Neural cell (in vitro differentiated cells): ENCODE measurements at regions not wholly inside any gene's neighbourhood (a gene's known extent, or its start where the extent isn't known, plus 50 kb on each side); places are given as distances from the start of the nearest gene placed in this dataset.

Source experiments
- H2AFZ ChIP-seq: fragments of 200-600, 300-800 bp; sonication (generic), shearing (Covaris generic); 2 replicates; pipeline ENCODE4 v1.6.0; 2014; ENCODE audit warnings: low read depth, mild to moderate bottlenecking, antibody characterized with exemption, low read length, moderate library complexity
- H3F3A ChIP-seq: fragments of 200-600 bp; shearing (Covaris generic); 2 replicates; pipeline ENCODE4 v1.6.1; 2016; ENCODE audit warnings: mild to moderate bottlenecking, moderate library complexity, mixed read lengths, antibody characterized with exemption, low read length; ENCODE audit not compliant: insufficient read depth, poor library complexity, severe bottlenecking
- H3K27ac ChIP-seq: fragments of 200-600, 300-800 bp; sonication (generic), shearing (Covaris generic); 2 replicates; pipeline ENCODE4 v1.5.1; 2014; ENCODE audit warnings: mild to moderate bottlenecking, low read length, moderate library complexity
- H3K27me3 ChIP-seq: fragments of 300-800, 200-600 bp; sonication (generic), shearing (Covaris generic); 2 replicates; pipeline ENCODE4 v1.6.0; 2014; ENCODE audit warnings: mild to moderate bottlenecking, low read depth, low read length, moderate library complexity; ENCODE audit not compliant: insufficient read depth
- H3K36me3 ChIP-seq: fragments of 300-800, 200-600 bp; sonication (generic), shearing (Covaris generic); 2 replicates; pipeline ENCODE4 v1.5.1; 2014; ENCODE audit warnings: mild to moderate bottlenecking, antibody characterized with exemption, low read length, moderate library complexity; ENCODE audit not compliant: insufficient read depth
- H3K4me2 ChIP-seq: fragments of 300-800, 200-600 bp; sonication (generic), shearing (Covaris generic); 2 replicates; pipeline ENCODE4 v1.6.0; 2014; ENCODE audit warnings: mild to moderate bottlenecking, low read length
- H3K4me3 ChIP-seq: fragments of 300-800, 200-600 bp; sonication (generic), shearing (Covaris generic); 2 replicates; pipeline ENCODE4 v1.5.1; 2014; ENCODE audit warnings: mild to moderate bottlenecking, low read length, moderate library complexity
- H3K79me2 ChIP-seq: fragments of 200-600 bp; shearing (Covaris generic); replicated peaks from 2 replicates; pipeline ENCODE4 v1.6.0; 2014; ENCODE audit warnings: mild to moderate bottlenecking, low read length, moderate library complexity; ENCODE audit not compliant: insufficient read depth
- H3K9ac ChIP-seq: fragments of 300-800, 200-600 bp; sonication (generic), shearing (Covaris generic); 2 replicates; pipeline ENCODE4 v1.6.1; 2016; ENCODE audit warnings: mild to moderate bottlenecking, low read length, mixed read lengths
- H3K9me2 ChIP-seq: fragments of 200-600 bp; shearing (Covaris generic); 2 replicates; pipeline ENCODE4 v1.6.1; 2016; ENCODE audit warnings: mild to moderate bottlenecking, low read length, mixed read lengths; ENCODE audit not compliant: insufficient read depth
- H3K9me3 ChIP-seq: fragments of 200-600, 300-800 bp; sonication (generic), shearing (Covaris generic); 2 replicates; pipeline ENCODE4 v1.6.1; 2016; ENCODE audit warnings: mild to moderate bottlenecking, mixed run types, low read length, moderate library complexity, mixed read lengths
- H4K20me1 ChIP-seq: fragments of 200-600 bp; shearing (Covaris generic); 2 replicates; pipeline ENCODE4 v1.6.1; 2016; ENCODE audit warnings: mild to moderate bottlenecking, mixed run types; ENCODE audit not compliant: insufficient read depth
- CTCF ChIP-seq: fragments of 450-650 bp; IDR thresholded peaks from 2 replicates; pipeline ENCODE4 v1.5.1; 2014; ENCODE audit warnings: antibody characterized with exemption, mild to moderate bottlenecking, moderate library complexity; ENCODE audit not compliant: poor library complexity, severe bottlenecking
- EP300 ChIP-seq: fragments of 450-650 bp; conservative IDR thresholded peaks from 2 replicates; pipeline ENCODE4 v1.6.1; 2014; ENCODE audit warnings: antibody characterized with exemption, mild to moderate bottlenecking, moderate library complexity; ENCODE audit not compliant: poor library complexity, severe bottlenecking
- EZH2 ChIP-seq: fragments of 200-600, 300-800 bp; shearing (Covaris generic), sonication (generic); IDR thresholded peaks from 2 replicates; pipeline ENCODE4 v1.6.1; 2014; ENCODE audit warnings: antibody characterized with exemption, low read length, borderline replicate concordance, mild to moderate bottlenecking; ENCODE audit not compliant: insufficient read depth, poor library complexity, severe bottlenecking
- MXI1 ChIP-seq: fragments of 450-650 bp; conservative IDR thresholded peaks from 2 replicates; pipeline ENCODE4 v1.6.1; 2014; ENCODE audit warnings: antibody characterized with exemption, mild to moderate bottlenecking; ENCODE audit not compliant: poor library complexity, severe bottlenecking
- POLR2AphosphoS5 ChIP-seq: IDR thresholded peaks from 2 replicates; pipeline ENCODE4 v1.6.1; 2012
- RAD21 ChIP-seq: fragments of 450-650 bp; conservative IDR thresholded peaks from 2 replicates; pipeline ENCODE4 v1.6.1; 2014; ENCODE audit warnings: antibody characterized with exemption, mild to moderate bottlenecking, moderate library complexity
- REST ChIP-seq: IDR thresholded peaks from 2 replicates; pipeline ENCODE4 v1.6.1; 2012; ENCODE audit warnings: borderline replicate concordance
- SMC3 ChIP-seq: fragments of 450-650 bp; conservative IDR thresholded peaks from 2 replicates; pipeline ENCODE4 v1.6.1; 2014; ENCODE audit warnings: antibody characterized with exemption, mild to moderate bottlenecking, moderate library complexity; ENCODE audit not compliant: poor library complexity
- TAF1 ChIP-seq: IDR thresholded peaks from 2 replicates; pipeline ENCODE4 v1.6.1; 2012; ENCODE audit warnings: low read depth

- Histone ChIP-seq H3K36me3 (no peaks in the 10 kb centered on the region), H4K20me1 (no peaks in the 10 kb centered on the region), H2AFZ (no peak overlapping the region), H3F3A (no peaks in the 10 kb centered on the region), H3K9me2 (no peaks in the 10 kb centered on the region), H3K9ac (no peak overlapping the region), H3K4me3 (no peak overlapping the region), H3K27me3 (no peaks in the 10 kb centered on the region), H3K9me3 (no peaks in the 10 kb centered on the region), H3K79me2 (no peaks in the 10 kb centered on the region), H3K4me2 (no peak overlapping the region), H3K27ac (no peak overlapping the region)
- no peak for TF ChIP-seq RAD21
- TF ChIP-seq CTCF = no peak
- no peak for TF ChIP-seq EZH2
- TF ChIP-seq TAF1 = no peak
- no peak for TF ChIP-seq SMC3
- no peak for TF ChIP-seq EP300
- no peak for TF ChIP-seq REST
- TF ChIP-seq POLR2AphosphoS5 = no peak
- TF ChIP-seq MXI1 = no peak
Measured at GRCh38 chr10:36171953-36172940, 530.2 kb upstream of the FZD8 start.

GRCh38 chr10:36171556-36171952, 529.5 kb upstream of the FZD8 start:
- H3K27me3 ChIP-seq = no peaks in the 10 kb centered on the region
- no peaks in the 10 kb centered on the region for H4K20me1 ChIP-seq
- no peak overlapping the region for H3K9ac ChIP-seq
- H3K4me3 ChIP-seq = no peak overlapping the region
- no peak overlapping the region for H3K4me2 ChIP-seq
- no peaks in the 10 kb centered on the region for H3K79me2 ChIP-seq
- no peaks in the 10 kb centered on the region for H3F3A ChIP-seq
- TF ChIP-seq EP300 = no peak
- no peak for TF ChIP-seq MXI1
- no peak for TF ChIP-seq CTCF
- TF ChIP-seq RAD21 = no peak
- TF ChIP-seq POLR2AphosphoS5 = no peak
- TF ChIP-seq REST = no peak
- TF ChIP-seq EZH2 = no peak
- no peak for TF ChIP-seq SMC3
- TF ChIP-seq TAF1 = no peak
- no peak overlapping the region for H3K27ac ChIP-seq
- H3K36me3 ChIP-seq = no peaks in the 10 kb centered on the region
- H3K9me3 ChIP-seq = no peaks in the 10 kb centered on the region
- H3K9me2 ChIP-seq = no peaks in the 10 kb centered on the region
- H2AFZ ChIP-seq = no peak overlapping the region
